ENCODE measurements at regions not wholly inside any gene's neighbourhood (a gene's known extent, or its start where the extent isn't known, plus 50 kb on each side); places are given as distances from the start of the nearest gene placed in this dataset.

DNA sequence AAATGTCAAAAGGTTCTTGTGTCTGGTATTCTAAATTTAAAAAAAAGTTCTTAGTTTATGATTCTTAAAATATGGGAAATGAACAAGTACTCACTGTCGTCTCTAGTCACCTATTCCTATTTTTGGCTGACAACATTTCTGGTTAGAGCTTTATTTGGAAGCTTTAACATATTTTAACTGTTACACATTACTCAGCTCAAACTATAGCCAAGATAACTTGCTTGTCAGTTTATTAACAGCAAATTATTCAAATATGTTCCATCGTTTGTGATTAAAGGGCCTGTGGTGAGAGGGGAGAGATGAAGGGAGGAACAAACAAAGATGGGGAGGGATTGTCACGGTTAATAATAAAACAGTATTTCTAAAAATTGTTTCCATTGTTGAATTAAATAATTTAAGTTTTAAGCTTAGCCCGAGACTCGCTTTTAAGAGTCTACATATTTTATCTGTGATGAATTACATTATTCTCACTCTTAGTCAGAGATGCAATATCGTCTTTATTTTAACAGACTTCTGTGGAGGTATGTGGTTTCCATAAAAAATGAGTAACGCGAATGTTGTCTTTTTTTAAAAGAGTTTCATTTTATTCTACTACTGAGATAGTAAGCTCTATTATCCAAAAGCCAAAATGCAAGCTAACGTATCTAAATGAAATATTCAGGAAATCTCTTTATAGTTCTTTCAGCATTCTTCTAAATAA, 321.9 kb upstream of the PMFBP1 start:
- TF ChIP-seq GATA2 (IDR thresholded peaks at IDR 0.05; ENCODE audit: low read depth, low read length) (no peak), GATA3 (IDR thresholded peaks at IDR 0.05; ENCODE audit: low read depth, low read length) (no peak)
